H9 (cell line): ENCODE measurements at regions not wholly inside any gene's neighbourhood (a gene's known extent, or its start where the extent isn't known, plus 50 kb on each side); places are given as distances from the start of the nearest gene placed in this dataset.

Source experiments
- DNase-seq: peaks from one replicate; pipeline ENCODE4 v3.0.0-alpha.2; 2017
- H2AFZ ChIP-seq: one replicate; pipeline ENCODE4 v1.6.1; 2013; ENCODE audit warnings: mild to moderate bottlenecking, low read length, control low read depth, moderate library complexity
- H2AK5ac ChIP-seq: 2 replicates; pipeline ENCODE4 v1.6.1; 2013; ENCODE audit warnings: low read length, control low read depth, mixed read lengths; ENCODE audit not compliant: insufficient read length
- H2BK120ac ChIP-seq: one replicate; pipeline ENCODE4 v1.6.1; 2013; ENCODE audit warnings: low read depth, mild to moderate bottlenecking, low read length, control low read depth, inconsistent platforms; ENCODE audit not compliant: poor library complexity, severe bottlenecking
- H2BK12ac ChIP-seq: 2 replicates; pipeline ENCODE4 v1.6.1; 2013; ENCODE audit warnings: low read length, control low read depth, mixed read lengths, low read depth; ENCODE audit not compliant: insufficient read length
- H2BK15ac ChIP-seq: 2 replicates; pipeline ENCODE4 v1.6.1; 2013; ENCODE audit warnings: low read depth, low read length, control low read depth
- H2BK20ac ChIP-seq: one replicate; pipeline ENCODE4 v1.6.1; 2013; ENCODE audit warnings: low read depth, mild to moderate bottlenecking, low read length, control low read depth, inconsistent platforms; ENCODE audit not compliant: poor library complexity, severe bottlenecking
- H2BK5ac ChIP-seq: 2 replicates; pipeline ENCODE4 v1.6.1; 2013; ENCODE audit warnings: low read length, control low read depth, mixed read lengths; ENCODE audit not compliant: insufficient read length
- H3K14ac ChIP-seq: 2 replicates; pipeline ENCODE4 v1.6.1; 2013; ENCODE audit warnings: low read length, control low read depth; ENCODE audit not compliant: insufficient read depth
- H3K18ac ChIP-seq: 2 replicates; pipeline ENCODE4 v1.6.1; 2013; ENCODE audit warnings: low read depth, mild to moderate bottlenecking, mixed read lengths, low read length, control low read depth; ENCODE audit not compliant: insufficient read length
- H3K23ac ChIP-seq: 2 replicates; pipeline ENCODE4 v1.6.1; 2013; ENCODE audit warnings: low read length, control low read depth, mixed read lengths, low read depth; ENCODE audit not compliant: insufficient read length
- H3K23me2 ChIP-seq: 2 replicates; pipeline ENCODE4 v1.6.1; 2013; ENCODE audit warnings: low read depth, mild to moderate bottlenecking, mixed read lengths, low read length, control low read depth; ENCODE audit not compliant: insufficient read length, poor library complexity, severe bottlenecking
- H3K27ac ChIP-seq: 2 replicates; pipeline ENCODE4 v1.5.1; 2013; ENCODE audit warnings: low read length, control low read depth, mixed read lengths, low read depth; ENCODE audit not compliant: insufficient read length
- H3K27me3 ChIP-seq: 2 replicates; pipeline ENCODE4 v1.6.1; 2013; ENCODE audit warnings: low read length, control low read depth, inconsistent platforms; ENCODE audit not compliant: insufficient read depth
- H3K4ac ChIP-seq: 2 replicates; pipeline ENCODE4 v1.6.1; 2013; ENCODE audit warnings: low read depth, mild to moderate bottlenecking, control low read depth, inconsistent platforms, low read length, moderate library complexity
- H3K4me1 ChIP-seq: 2 replicates; pipeline ENCODE4 v1.6.1; 2013; ENCODE audit warnings: low read length, control low read depth, inconsistent platforms; ENCODE audit not compliant: insufficient read depth
- H3K4me2 ChIP-seq: 2 replicates; pipeline ENCODE4 v1.6.1; 2013; ENCODE audit warnings: low read length, control low read depth, mixed read lengths; ENCODE audit not compliant: insufficient read length, insufficient read depth
- H3K56ac ChIP-seq: 2 replicates; pipeline ENCODE4 v1.6.1; 2013; ENCODE audit warnings: low read depth, mild to moderate bottlenecking, mixed read lengths, low read length, control low read depth; ENCODE audit not compliant: insufficient read length
- H3K79me1 ChIP-seq: 2 replicates; pipeline ENCODE4 v1.6.1; 2013; ENCODE audit warnings: low read depth, mild to moderate bottlenecking, moderate library complexity, low read length, control low read depth, inconsistent platforms; ENCODE audit not compliant: insufficient read depth, poor library complexity, severe bottlenecking
- H3K79me2 ChIP-seq: 2 replicates; pipeline ENCODE4 v1.6.1; 2013; ENCODE audit warnings: low read length, control low read depth, inconsistent platforms; ENCODE audit not compliant: insufficient read depth
- H3K9ac ChIP-seq: 2 replicates; pipeline ENCODE4 v1.6.1; 2013; ENCODE audit warnings: low read length, control low read depth, mixed read lengths; ENCODE audit not compliant: insufficient read length; ENCODE audit errors: extremely low read depth
- H3K9me3 ChIP-seq: one replicate; pipeline ENCODE4 v1.6.1; 2013; ENCODE audit warnings: low read depth, low read length, inconsistent platforms; ENCODE audit not compliant: control insufficient read depth
- H3T11ph ChIP-seq: one replicate; pipeline ENCODE4 v1.6.1; 2013; ENCODE audit warnings: mild to moderate bottlenecking, low read length, control low read depth, inconsistent platforms
- H4K20me1 ChIP-seq: one replicate; pipeline ENCODE4 v1.6.1; 2013; ENCODE audit not compliant: control insufficient read depth, insufficient read length, insufficient read depth
- H4K5ac ChIP-seq: 2 replicates; pipeline ENCODE4 v1.6.1; 2013; ENCODE audit warnings: low read depth, mild to moderate bottlenecking, mixed read lengths, low read length, control low read depth; ENCODE audit not compliant: insufficient read length
- H4K8ac ChIP-seq: replicated peaks from 2 replicates; pipeline ENCODE4 v1.6.1; 2013; ENCODE audit warnings: low read length, control low read depth, mixed read lengths, low read depth; ENCODE audit not compliant: insufficient read length
- H4K91ac ChIP-seq: 2 replicates; pipeline ENCODE4 v1.6.1; 2013; ENCODE audit warnings: low read depth, mild to moderate bottlenecking, moderate library complexity, mixed read lengths, low read length, control low read depth; ENCODE audit not compliant: insufficient read length
- H3K27ac Mint-ChIP-seq, 3 experiments: 2 replicates in 2 of 3; 3 replicates in 1 of 3; pipeline ENCODE4 v1.8.0; 2020 to 2021; ENCODE audit warnings: mixed read lengths in 3 of 3, mild to moderate bottlenecking in 1 of 3, moderate library complexity in 1 of 3
- H3K27me3 Mint-ChIP-seq: 2 replicates; pipeline ENCODE4 v1.8.0; 2021; ENCODE audit warnings: low read depth, mild to moderate bottlenecking, moderate library complexity, mixed read lengths
- H3K36me3 Mint-ChIP-seq, 3 experiments: 2 replicates in 2 of 3; 3 replicates in 1 of 3; pipeline ENCODE4 v1.8.0; 2020 to 2021; ENCODE audit warnings: low read depth in 3 of 3, mixed read lengths in 3 of 3; ENCODE audit not compliant: insufficient read depth in 1 of 3
- H3K4me1 Mint-ChIP-seq, 2 experiments: 2 replicates each; pipeline ENCODE4 v1.8.0; 2020; ENCODE audit warnings: mixed read lengths in 2 of 2
- H3K4me3 Mint-ChIP-seq, 2 experiments: 2 replicates in 1 of 2; 3 replicates in 1 of 2; pipeline ENCODE4 v1.8.0; 2020 to 2021; ENCODE audit warnings: mild to moderate bottlenecking in 2 of 2, mixed read lengths in 2 of 2, moderate library complexity in 1 of 2
- H3K9me3 Mint-ChIP-seq, 2 experiments: 2 replicates in 1 of 2; 3 replicates in 1 of 2; pipeline ENCODE4 v1.8.0; 2020; ENCODE audit warnings: mild to moderate bottlenecking in 2 of 2, mixed read lengths in 2 of 2, moderate library complexity in 1 of 2
- WGBS: extraction: QIAGEN DNeasy Blood & Tissue Kit; methylation state at CpG from one replicate; pipeline ENCODE4 v1.1.7; 2013; ENCODE audit warnings: missing lambda C conversion rate, low lambda C conversion rate, mixed read lengths; ENCODE audit not compliant: insufficient read length; ENCODE audit errors: extremely low coverage; 5-methylcytosine and 5-hydroxymethylcytosine counted together
- TF ChIP-seq, protein P1 (sequence below): fragments of 200-600 bp; sonication (generic); conservative IDR thresholded peaks from 3 replicates; pipeline ENCODE4 v1.8.0; 2021; ENCODE audit warnings: antibody characterized with exemption, mild to moderate bottlenecking

DNA sequence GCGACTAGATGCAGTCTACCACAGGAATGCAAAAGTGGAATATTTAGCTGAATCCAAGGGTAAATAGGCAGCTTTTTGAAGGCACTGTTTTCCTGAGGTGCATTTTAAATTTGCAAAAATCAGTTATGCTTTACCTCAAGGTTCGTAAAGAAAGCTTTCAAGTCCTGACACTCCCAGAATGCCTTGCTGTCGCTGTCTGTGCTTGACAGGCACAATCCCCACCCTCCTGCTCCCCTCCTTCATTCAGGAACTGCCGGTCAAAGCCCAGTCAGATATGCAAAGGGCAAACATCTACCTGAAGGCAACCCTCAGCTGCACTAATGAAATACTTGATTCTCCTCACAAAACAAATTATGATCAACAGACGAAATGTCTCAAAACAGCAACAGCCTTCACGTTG, 97.4 kb upstream of the DDX18 start:
- Histone ChIP-seq H3K9ac (no peak overlapping the region), H3K18ac (no peak overlapping the region), H3K79me1 (no peaks in the 10 kb centered on the region), H3K56ac (no peak overlapping the region), H3K23me2 (no peaks in the 10 kb centered on the region), H2BK12ac (no peak overlapping the region), H4K20me1 (no peaks in the 10 kb centered on the region), H2BK20ac (no peak overlapping the region), H4K5ac (no peak overlapping the region), H3K14ac (no peak overlapping the region), H2BK15ac (no peak overlapping the region), H3K27ac (no peak overlapping the region), H4K8ac (no peak overlapping the region), H3K23ac (no peak overlapping the region), H3K79me2 (no peaks in the 10 kb centered on the region), H4K91ac (no peak overlapping the region), H2BK5ac (no peak overlapping the region), H3K4ac (no peak overlapping the region), H2AFZ (no peak overlapping the region), H3K4me1 (no peaks in the 10 kb centered on the region), H3K27me3 (no peaks in the 10 kb centered on the region), H3T11ph (no peak overlapping the region), H2AK5ac (no peak overlapping the region), H3K9me3 (no peaks in the 10 kb centered on the region), H3K4me2 (no peak overlapping the region), H2BK120ac (no peak overlapping the region)
- peaks cover 0 to 4% of the 10 kb centered on the region in 2 experiments; a peak in 1 of 5 replicates for H3K9me3 Mint-ChIP-seq
- TF ChIP-seq, protein P1, sequence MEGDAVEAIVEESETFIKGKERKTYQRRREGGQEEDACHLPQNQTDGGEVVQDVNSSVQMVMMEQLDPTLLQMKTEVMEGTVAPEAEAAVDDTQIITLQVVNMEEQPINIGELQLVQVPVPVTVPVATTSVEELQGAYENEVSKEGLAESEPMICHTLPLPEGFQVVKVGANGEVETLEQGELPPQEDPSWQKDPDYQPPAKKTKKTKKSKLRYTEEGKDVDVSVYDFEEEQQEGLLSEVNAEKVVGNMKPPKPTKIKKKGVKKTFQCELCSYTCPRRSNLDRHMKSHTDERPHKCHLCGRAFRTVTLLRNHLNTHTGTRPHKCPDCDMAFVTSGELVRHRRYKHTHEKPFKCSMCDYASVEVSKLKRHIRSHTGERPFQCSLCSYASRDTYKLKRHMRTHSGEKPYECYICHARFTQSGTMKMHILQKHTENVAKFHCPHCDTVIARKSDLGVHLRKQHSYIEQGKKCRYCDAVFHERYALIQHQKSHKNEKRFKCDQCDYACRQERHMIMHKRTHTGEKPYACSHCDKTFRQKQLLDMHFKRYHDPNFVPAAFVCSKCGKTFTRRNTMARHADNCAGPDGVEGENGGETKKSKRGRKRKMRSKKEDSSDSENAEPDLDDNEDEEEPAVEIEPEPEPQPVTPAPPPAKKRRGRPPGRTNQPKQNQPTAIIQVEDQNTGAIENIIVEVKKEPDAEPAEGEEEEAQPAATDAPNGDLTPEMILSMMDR = no peak
- peaks cover 5% of the 10 kb centered on the region; the same call in 1 of the 2 replicates for H3K27me3 Mint-ChIP-seq
- no CpG with 5 or more reads among the region's 6 CpGs for WGBS
- peaks cover 0 to 4% (median 0%) of the 10 kb centered on the region in 3 experiments; a peak in 3 of 7 replicates for H3K36me3 Mint-ChIP-seq
- no peak overlapping the region for H3K27ac Mint-ChIP-seq
- no peak overlapping the region for H3K4me3 Mint-ChIP-seq
- no peaks in the 10 kb centered on the region for H3K4me1 Mint-ChIP-seq
- DNase-seq = no peak
